Inferior parietal cortex (tissue), 1 donor: ENCODE measurements at regions not wholly inside any gene's neighbourhood (a gene's known extent, or its start where the extent isn't known, plus 50 kb on each side); places are given as distances from the start of the nearest gene placed in this dataset.

Source experiments
- DNase-seq: peaks from one replicate; pipeline ENCODE4 v3.0.0-alpha.2; 2016; ENCODE audit errors: extremely low spot score

GRCh38 chrX:112137276-112137675, 54.7 kb upstream of the TRPC5 start:
- no peak for DNase-seq
